ENCODE measurements at regions not wholly inside any gene's neighbourhood (a gene's known extent, or its start where the extent isn't known, plus 50 kb on each side); places are given as distances from the start of the nearest gene placed in this dataset.

DNA sequence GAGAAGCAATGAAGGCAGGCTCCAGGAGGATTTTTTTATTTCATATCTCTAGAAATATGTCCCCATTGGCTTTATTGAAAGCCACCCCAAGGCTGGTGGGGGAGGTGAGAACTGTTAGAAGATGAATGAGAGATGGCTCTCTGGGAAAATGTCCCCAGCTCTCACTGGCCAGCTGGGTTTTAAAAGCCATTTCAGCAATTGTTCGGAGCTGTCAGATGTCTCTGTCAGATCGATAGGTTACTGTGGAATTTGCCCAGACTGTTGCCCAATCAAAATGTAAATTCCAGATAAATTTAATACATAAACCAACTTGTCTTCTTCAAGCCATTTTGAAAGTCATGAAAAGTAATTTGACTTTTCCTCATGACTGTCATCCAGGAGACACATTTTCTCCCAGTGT is 67.0 kb upstream of the BRINP1 start:
- H2AFZ ChIP-seq (ENCODE audit: low read length): no peak overlapping the region
- no peak overlapping the region for H3K4ac ChIP-seq (ENCODE audit: low read depth, low read length)
- no peaks in the 10 kb centered on the region for H3K27me3 ChIP-seq (ENCODE audit: insufficient read depth, low read length)
- no peaks in the 10 kb centered on the region for H3K36me3 Mint-ChIP-seq (ENCODE audit: insufficient read depth in 1 of 3, low read depth in 3 of 3)
- no peak overlapping the region for H2BK20ac ChIP-seq (ENCODE audit: low read depth, low read length, poor library complexity, severe bottlenecking)
- H3K9ac ChIP-seq (ENCODE audit: extremely low read depth, insufficient read length, low read length): no peak overlapping the region
- H3K79me2 ChIP-seq (ENCODE audit: insufficient read depth, low read length): no peaks in the 10 kb centered on the region
- H3K27ac ChIP-seq (ENCODE audit: insufficient read length, low read depth, low read length): no peak overlapping the region
- no peaks in the 10 kb centered on the region for H3K79me1 ChIP-seq (ENCODE audit: insufficient read depth, low read depth, low read length, poor library complexity, severe bottlenecking)
- no peak overlapping the region for H3K56ac ChIP-seq (ENCODE audit: insufficient read length, low read depth, low read length)
- peaks cover 4% of the 10 kb centered on the region for H3K27me3 Mint-ChIP-seq (ENCODE audit: low read depth)
- no peaks in the 10 kb centered on the region; a peak in 1 of 5 replicates for H3K9me3 Mint-ChIP-seq
- DNase-seq: no peak
- no peaks in the 10 kb centered on the region for H3K9me3 ChIP-seq (ENCODE audit: control insufficient read depth, low read depth, low read length)
- H2BK12ac ChIP-seq (ENCODE audit: insufficient read length, low read depth, low read length): no peak overlapping the region
- H3K18ac ChIP-seq (ENCODE audit: insufficient read length, low read depth, low read length): no peak overlapping the region
- TF ChIP-seq, protein P1, sequence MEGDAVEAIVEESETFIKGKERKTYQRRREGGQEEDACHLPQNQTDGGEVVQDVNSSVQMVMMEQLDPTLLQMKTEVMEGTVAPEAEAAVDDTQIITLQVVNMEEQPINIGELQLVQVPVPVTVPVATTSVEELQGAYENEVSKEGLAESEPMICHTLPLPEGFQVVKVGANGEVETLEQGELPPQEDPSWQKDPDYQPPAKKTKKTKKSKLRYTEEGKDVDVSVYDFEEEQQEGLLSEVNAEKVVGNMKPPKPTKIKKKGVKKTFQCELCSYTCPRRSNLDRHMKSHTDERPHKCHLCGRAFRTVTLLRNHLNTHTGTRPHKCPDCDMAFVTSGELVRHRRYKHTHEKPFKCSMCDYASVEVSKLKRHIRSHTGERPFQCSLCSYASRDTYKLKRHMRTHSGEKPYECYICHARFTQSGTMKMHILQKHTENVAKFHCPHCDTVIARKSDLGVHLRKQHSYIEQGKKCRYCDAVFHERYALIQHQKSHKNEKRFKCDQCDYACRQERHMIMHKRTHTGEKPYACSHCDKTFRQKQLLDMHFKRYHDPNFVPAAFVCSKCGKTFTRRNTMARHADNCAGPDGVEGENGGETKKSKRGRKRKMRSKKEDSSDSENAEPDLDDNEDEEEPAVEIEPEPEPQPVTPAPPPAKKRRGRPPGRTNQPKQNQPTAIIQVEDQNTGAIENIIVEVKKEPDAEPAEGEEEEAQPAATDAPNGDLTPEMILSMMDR (conservative IDR thresholded peaks at IDR 0.05): no peak
- H3K4me2 ChIP-seq (ENCODE audit: insufficient read depth, insufficient read length, low read length): no peak overlapping the region
- H3K4me3 Mint-ChIP-seq: no peak overlapping the region
- no peaks in the 10 kb centered on the region for H4K20me1 ChIP-seq (ENCODE audit: control insufficient read depth, insufficient read depth, insufficient read length)
- no CpG with 5 or more reads among the region's 2 CpGs for WGBS (ENCODE audit: extremely low coverage, insufficient read length, low lambda C conversion rate)
- no peak overlapping the region for H3K27ac Mint-ChIP-seq
- H3K23ac ChIP-seq (ENCODE audit: insufficient read length, low read depth, low read length): no peak overlapping the region
- H2BK5ac ChIP-seq (ENCODE audit: insufficient read length, low read length): no peak overlapping the region
- no peak overlapping the region for H2BK120ac ChIP-seq (ENCODE audit: low read depth, low read length, poor library complexity, severe bottlenecking)
- H4K5ac ChIP-seq (ENCODE audit: insufficient read length, low read depth, low read length): no peak overlapping the region
- H3T11ph ChIP-seq (ENCODE audit: low read length): no peak overlapping the region
- no peak overlapping the region for H2BK15ac ChIP-seq (ENCODE audit: low read depth, low read length)
- H3K4me1 Mint-ChIP-seq: peaks cover 18 to 21% of the 10 kb centered on the region in 2 experiments
- no peak overlapping the region for H3K14ac ChIP-seq (ENCODE audit: insufficient read depth, low read length)
- no peak overlapping the region for H4K8ac ChIP-seq (replicated peaks; ENCODE audit: insufficient read length, low read depth, low read length)
- no peaks in the 10 kb centered on the region for H3K23me2 ChIP-seq (ENCODE audit: insufficient read length, low read depth, low read length, poor library complexity, severe bottlenecking)
- no peak overlapping the region for H2AK5ac ChIP-seq (ENCODE audit: insufficient read length, low read length)
- no peak overlapping the region for H4K91ac ChIP-seq (ENCODE audit: insufficient read length, low read depth, low read length)
- 0 out of 2 replicates have a peak, but pooled peaks cover 3% of the 10 kb centered on the region for H3K4me1 ChIP-seq (ENCODE audit: insufficient read depth, low read length)

All from H9 (cell line).